Neural cell (in vitro differentiated cells): ENCODE measurements at regions not wholly inside any gene's neighbourhood (a gene's known extent, or its start where the extent isn't known, plus 50 kb on each side); places are given as distances from the start of the nearest gene placed in this dataset.
A peak's percentile ranks its signal among the peaks of the same experiment; 100 is the strongest.

Experiments used
- EP300 ChIP-seq: fragments of 450-650 bp; conservative IDR thresholded peaks from 2 replicates; pipeline ENCODE4 v1.6.1; 2014; ENCODE audit warnings: antibody characterized with exemption, mild to moderate bottlenecking, moderate library complexity; ENCODE audit not compliant: poor library complexity, severe bottlenecking
- EZH2 ChIP-seq: fragments of 200-600, 300-800 bp; shearing (Covaris generic), sonication (generic); IDR thresholded peaks from 2 replicates; pipeline ENCODE4 v1.6.1; 2014; ENCODE audit warnings: antibody characterized with exemption, low read length, borderline replicate concordance, mild to moderate bottlenecking; ENCODE audit not compliant: insufficient read depth, poor library complexity, severe bottlenecking
- MXI1 ChIP-seq: fragments of 450-650 bp; conservative IDR thresholded peaks from 2 replicates; pipeline ENCODE4 v1.6.1; 2014; ENCODE audit warnings: antibody characterized with exemption, mild to moderate bottlenecking; ENCODE audit not compliant: poor library complexity, severe bottlenecking
- POLR2AphosphoS5 ChIP-seq: IDR thresholded peaks from 2 replicates; pipeline ENCODE4 v1.6.1; 2012
- RAD21 ChIP-seq: fragments of 450-650 bp; conservative IDR thresholded peaks from 2 replicates; pipeline ENCODE4 v1.6.1; 2014; ENCODE audit warnings: antibody characterized with exemption, mild to moderate bottlenecking, moderate library complexity
- SMC3 ChIP-seq: fragments of 450-650 bp; conservative IDR thresholded peaks from 2 replicates; pipeline ENCODE4 v1.6.1; 2014; ENCODE audit warnings: antibody characterized with exemption, mild to moderate bottlenecking, moderate library complexity; ENCODE audit not compliant: poor library complexity
- TF ChIP-seq, protein P1 (sequence below): fragments of 450-650 bp; IDR thresholded peaks from 2 replicates; pipeline ENCODE4 v1.5.1; 2014; ENCODE audit warnings: antibody characterized with exemption, mild to moderate bottlenecking, moderate library complexity; ENCODE audit not compliant: poor library complexity, severe bottlenecking
- TF ChIP-seq, protein P2 (sequence below): IDR thresholded peaks from 2 replicates; pipeline ENCODE4 v1.6.1; 2012; ENCODE audit warnings: borderline replicate concordance

DNA sequence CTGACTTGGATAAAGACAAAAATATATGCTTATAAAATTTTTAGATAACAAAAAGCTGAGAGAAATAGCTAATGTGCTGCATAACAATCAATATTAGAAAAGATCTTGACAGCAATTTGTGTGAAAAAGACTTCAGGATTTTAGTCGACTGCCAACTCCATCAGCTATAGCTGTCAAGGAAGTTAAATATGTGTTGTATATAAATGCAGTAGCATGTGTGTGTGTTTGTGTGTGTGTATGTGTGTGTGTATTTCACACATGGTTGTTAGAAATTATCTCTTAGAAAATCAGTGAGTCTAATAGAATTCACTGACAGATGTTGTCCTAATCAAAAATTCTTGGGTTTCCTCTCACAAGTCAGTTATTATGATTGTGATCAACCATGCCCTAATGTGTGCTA lies 171.2 kb downstream of the CASP12 start:
- TF ChIP-seq, protein P1, sequence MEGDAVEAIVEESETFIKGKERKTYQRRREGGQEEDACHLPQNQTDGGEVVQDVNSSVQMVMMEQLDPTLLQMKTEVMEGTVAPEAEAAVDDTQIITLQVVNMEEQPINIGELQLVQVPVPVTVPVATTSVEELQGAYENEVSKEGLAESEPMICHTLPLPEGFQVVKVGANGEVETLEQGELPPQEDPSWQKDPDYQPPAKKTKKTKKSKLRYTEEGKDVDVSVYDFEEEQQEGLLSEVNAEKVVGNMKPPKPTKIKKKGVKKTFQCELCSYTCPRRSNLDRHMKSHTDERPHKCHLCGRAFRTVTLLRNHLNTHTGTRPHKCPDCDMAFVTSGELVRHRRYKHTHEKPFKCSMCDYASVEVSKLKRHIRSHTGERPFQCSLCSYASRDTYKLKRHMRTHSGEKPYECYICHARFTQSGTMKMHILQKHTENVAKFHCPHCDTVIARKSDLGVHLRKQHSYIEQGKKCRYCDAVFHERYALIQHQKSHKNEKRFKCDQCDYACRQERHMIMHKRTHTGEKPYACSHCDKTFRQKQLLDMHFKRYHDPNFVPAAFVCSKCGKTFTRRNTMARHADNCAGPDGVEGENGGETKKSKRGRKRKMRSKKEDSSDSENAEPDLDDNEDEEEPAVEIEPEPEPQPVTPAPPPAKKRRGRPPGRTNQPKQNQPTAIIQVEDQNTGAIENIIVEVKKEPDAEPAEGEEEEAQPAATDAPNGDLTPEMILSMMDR, result no peak
- peak; percentile 86 for TF ChIP-seq POLR2AphosphoS5
- no peak for TF ChIP-seq SMC3
- TF ChIP-seq MXI1, result no peak
- TF ChIP-seq EP300, result peak; percentile 95
- TF ChIP-seq EZH2, result no peak
- TF ChIP-seq, protein P2, sequence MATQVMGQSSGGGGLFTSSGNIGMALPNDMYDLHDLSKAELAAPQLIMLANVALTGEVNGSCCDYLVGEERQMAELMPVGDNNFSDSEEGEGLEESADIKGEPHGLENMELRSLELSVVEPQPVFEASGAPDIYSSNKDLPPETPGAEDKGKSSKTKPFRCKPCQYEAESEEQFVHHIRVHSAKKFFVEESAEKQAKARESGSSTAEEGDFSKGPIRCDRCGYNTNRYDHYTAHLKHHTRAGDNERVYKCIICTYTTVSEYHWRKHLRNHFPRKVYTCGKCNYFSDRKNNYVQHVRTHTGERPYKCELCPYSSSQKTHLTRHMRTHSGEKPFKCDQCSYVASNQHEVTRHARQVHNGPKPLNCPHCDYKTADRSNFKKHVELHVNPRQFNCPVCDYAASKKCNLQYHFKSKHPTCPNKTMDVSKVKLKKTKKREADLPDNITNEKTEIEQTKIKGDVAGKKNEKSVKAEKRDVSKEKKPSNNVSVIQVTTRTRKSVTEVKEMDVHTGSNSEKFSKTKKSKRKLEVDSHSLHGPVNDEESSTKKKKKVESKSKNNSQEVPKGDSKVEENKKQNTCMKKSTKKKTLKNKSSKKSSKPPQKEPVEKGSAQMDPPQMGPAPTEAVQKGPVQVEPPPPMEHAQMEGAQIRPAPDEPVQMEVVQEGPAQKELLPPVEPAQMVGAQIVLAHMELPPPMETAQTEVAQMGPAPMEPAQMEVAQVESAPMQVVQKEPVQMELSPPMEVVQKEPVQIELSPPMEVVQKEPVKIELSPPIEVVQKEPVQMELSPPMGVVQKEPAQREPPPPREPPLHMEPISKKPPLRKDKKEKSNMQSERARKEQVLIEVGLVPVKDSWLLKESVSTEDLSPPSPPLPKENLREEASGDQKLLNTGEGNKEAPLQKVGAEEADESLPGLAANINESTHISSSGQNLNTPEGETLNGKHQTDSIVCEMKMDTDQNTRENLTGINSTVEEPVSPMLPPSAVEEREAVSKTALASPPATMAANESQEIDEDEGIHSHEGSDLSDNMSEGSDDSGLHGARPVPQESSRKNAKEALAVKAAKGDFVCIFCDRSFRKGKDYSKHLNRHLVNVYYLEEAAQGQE, result peak; percentile 19
- TF ChIP-seq RAD21, result no peak
